Nephron (organoid): ENCODE measurements at regions not wholly inside any gene's neighbourhood (a gene's known extent, or its start where the extent isn't known, plus 50 kb on each side); places are given as distances from the start of the nearest gene placed in this dataset.

Experiments
- H3K27ac Mint-ChIP-seq, 3 experiments: 2 replicates each; pipeline ENCODE4 v1.8.0; 2020; ENCODE audit warnings: mixed read lengths in 3 of 3, mild to moderate bottlenecking in 2 of 3, moderate library complexity in 1 of 3
- H3K27me3 Mint-ChIP-seq: 2 replicates; pipeline ENCODE4 v1.8.0; 2021; ENCODE audit warnings: low read depth, mild to moderate bottlenecking, moderate library complexity, mixed read lengths
- H3K36me3 Mint-ChIP-seq: 2 replicates; pipeline ENCODE4 v1.8.0; 2020; ENCODE audit warnings: low read depth, mixed read lengths
- H3K4me1 Mint-ChIP-seq: 2 replicates; pipeline ENCODE4 v1.8.0; 2020; ENCODE audit warnings: mixed read lengths
- H3K4me3 Mint-ChIP-seq, 3 experiments: 2 replicates each; pipeline ENCODE4 v1.8.0; 2020; ENCODE audit warnings: mild to moderate bottlenecking in 3 of 3, mixed read lengths in 3 of 3, moderate library complexity in 2 of 3
- H3K9me3 Mint-ChIP-seq: 2 replicates; pipeline ENCODE4 v1.8.0; 2020; ENCODE audit warnings: mixed read lengths
- CTCF ChIP-seq, 3 experiments: fragments of 200-600 bp; sonication (generic); IDR thresholded peaks; one replicate each; pipeline ENCODE4 v1.5.0; 2021; ENCODE audit warnings: antibody characterized with exemption in 3 of 3; ENCODE audit not compliant: unreplicated experiment in 3 of 3

GRCh38 chr2:189360861-189361260, 80.4 kb upstream of the WDR75 start:
- Mint-ChIP-seq H3K36me3 (no peaks in the 10 kb centered on the region), H3K9me3 (peaks cover 19% of the 10 kb centered on the region), H3K4me3 (no peak overlapping the region), H3K4me1 (peaks cover 5% of the 10 kb centered on the region), H3K27ac (no peak overlapping the region), H3K27me3 (no peaks in the 10 kb centered on the region)
- TF ChIP-seq CTCF (IDR thresholded peaks at IDR 0.05; ENCODE audit: unreplicated experiment in 3 of 3) = no peak

DNA sequence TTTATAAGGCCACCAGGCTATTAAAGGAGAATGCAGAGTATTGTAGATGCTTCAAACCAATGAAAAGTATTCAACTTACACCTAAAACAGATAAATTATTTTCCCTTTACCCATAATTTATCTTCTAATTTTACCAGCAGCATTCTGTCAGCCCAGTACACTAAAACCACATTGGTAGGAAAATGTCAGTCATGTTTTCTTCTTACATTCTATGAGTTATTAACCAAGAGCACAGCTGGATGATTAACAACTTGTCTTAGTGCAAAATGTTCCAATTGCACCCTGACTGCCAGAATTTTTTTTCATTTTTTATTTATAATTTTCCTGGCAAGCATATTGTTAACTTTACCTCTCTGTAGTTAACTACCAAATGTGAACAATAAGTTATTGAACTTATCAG, 79.0 kb upstream of the WDR75 start:
- TF ChIP-seq CTCF (IDR thresholded peaks at IDR 0.05; ENCODE audit: unreplicated experiment in 3 of 3) = no peak
- peaks cover 5% of the 10 kb centered on the region for H3K4me1 Mint-ChIP-seq
- no peaks in the 10 kb centered on the region for H3K36me3 Mint-ChIP-seq
- H3K27me3 Mint-ChIP-seq = no peaks in the 10 kb centered on the region
- H3K4me3 Mint-ChIP-seq = no peak overlapping the region
- H3K27ac Mint-ChIP-seq = no peak overlapping the region
- peaks cover 16% of the 10 kb centered on the region for H3K9me3 Mint-ChIP-seq

DNA sequence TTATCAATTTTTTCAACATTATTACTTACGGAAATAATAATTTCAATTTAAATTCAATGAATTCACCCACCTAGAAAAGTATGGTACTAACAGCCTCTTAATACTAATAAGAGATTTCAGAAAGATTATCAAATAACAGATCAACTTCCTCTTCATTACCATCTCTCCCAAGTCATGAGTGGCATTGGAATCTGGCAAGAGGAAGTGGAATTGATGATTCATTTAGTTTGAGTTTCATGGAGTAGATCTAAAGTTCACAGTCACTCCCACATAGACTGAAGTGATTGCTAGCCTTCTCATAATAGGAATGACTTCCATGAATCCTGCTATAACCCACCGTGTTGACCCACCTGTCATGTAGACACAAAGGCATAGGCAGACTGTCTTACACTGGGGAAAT, 77.7 kb upstream of the WDR75 start:
- no peak for TF ChIP-seq CTCF (IDR thresholded peaks at IDR 0.05; ENCODE audit: unreplicated experiment in 3 of 3)
- no peaks in the 10 kb centered on the region for H3K27me3 Mint-ChIP-seq
- no peak overlapping the region for H3K4me3 Mint-ChIP-seq
- H3K36me3 Mint-ChIP-seq = no peaks in the 10 kb centered on the region
- H3K27ac Mint-ChIP-seq = no peak overlapping the region
- peaks cover 5% of the 10 kb centered on the region for H3K4me1 Mint-ChIP-seq
- H3K9me3 Mint-ChIP-seq = peaks cover 14% of the 10 kb centered on the region

DNA sequence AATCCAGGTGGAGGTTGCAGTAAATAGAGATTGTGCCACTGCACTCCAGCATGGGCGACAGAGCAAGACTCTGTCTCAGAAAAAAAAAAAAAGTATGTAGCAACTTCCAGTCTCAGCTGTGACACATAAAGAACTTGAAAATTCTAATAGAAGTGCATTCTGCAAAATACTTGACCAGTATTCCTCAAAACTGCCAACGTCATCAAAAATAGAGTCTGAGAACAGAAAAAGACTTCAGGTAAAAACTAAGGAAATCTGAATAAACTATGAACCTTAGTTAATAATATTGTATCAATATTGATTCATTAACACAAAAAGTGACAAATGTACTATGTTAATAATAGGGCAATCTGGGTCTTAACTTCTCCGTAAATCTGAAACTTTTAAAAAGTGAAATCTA, 76.7 kb upstream of the WDR75 start:
- H3K9me3 Mint-ChIP-seq = peaks cover 6% of the 10 kb centered on the region
- H3K36me3 Mint-ChIP-seq = no peaks in the 10 kb centered on the region
- peaks cover 5% of the 10 kb centered on the region for H3K4me1 Mint-ChIP-seq
- H3K27me3 Mint-ChIP-seq = no peaks in the 10 kb centered on the region
- no peak overlapping the region for H3K27ac Mint-ChIP-seq
- no peak for TF ChIP-seq CTCF (IDR thresholded peaks at IDR 0.05; ENCODE audit: unreplicated experiment in 3 of 3)
- no peak overlapping the region for H3K4me3 Mint-ChIP-seq

DNA sequence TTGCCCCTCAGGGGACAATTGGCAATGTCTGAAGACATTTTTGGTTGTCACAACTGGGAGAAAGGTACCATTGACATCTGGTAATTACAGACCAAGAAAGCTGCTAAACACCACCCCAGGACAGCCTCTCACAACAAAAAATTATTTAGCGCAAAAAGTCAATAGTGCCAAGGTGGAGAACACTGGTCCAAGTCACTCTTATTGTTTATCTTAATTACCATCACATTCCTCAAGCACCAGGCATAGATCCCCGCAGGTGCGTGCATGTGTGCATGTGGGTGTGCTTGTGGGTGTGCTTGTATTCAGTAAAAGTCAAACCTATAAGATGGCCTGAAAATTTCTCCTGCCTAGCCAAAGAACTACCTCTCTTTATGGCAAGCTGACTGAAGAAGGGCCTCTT, 74.9 kb upstream of the WDR75 start:
- Mint-ChIP-seq H3K36me3 (no peaks in the 10 kb centered on the region), H3K4me3 (no peak overlapping the region), H3K9me3 (peaks cover 3% of the 10 kb centered on the region), H3K27me3 (no peaks in the 10 kb centered on the region), H3K4me1 (peaks cover 5% of the 10 kb centered on the region), H3K27ac (no peak overlapping the region)
- no peak for TF ChIP-seq CTCF (IDR thresholded peaks at IDR 0.05; ENCODE audit: unreplicated experiment in 3 of 3)

GRCh38 chr2:189367343-189367742, 73.9 kb upstream of the WDR75 start:
- Mint-ChIP-seq H3K4me1 (peaks cover 5% of the 10 kb centered on the region), H3K9me3 (no peaks in the 10 kb centered on the region), H3K27me3 (no peaks in the 10 kb centered on the region), H3K4me3 (no peak overlapping the region), H3K27ac (no peak overlapping the region), H3K36me3 (no peaks in the 10 kb centered on the region)
- no peak for TF ChIP-seq CTCF (IDR thresholded peaks at IDR 0.05; ENCODE audit: unreplicated experiment in 3 of 3)
